ENCODE measurements at regions not wholly inside any gene's neighbourhood (a gene's known extent, or its start where the extent isn't known, plus 50 kb on each side); places are given as distances from the start of the nearest gene placed in this dataset.

DNA sequence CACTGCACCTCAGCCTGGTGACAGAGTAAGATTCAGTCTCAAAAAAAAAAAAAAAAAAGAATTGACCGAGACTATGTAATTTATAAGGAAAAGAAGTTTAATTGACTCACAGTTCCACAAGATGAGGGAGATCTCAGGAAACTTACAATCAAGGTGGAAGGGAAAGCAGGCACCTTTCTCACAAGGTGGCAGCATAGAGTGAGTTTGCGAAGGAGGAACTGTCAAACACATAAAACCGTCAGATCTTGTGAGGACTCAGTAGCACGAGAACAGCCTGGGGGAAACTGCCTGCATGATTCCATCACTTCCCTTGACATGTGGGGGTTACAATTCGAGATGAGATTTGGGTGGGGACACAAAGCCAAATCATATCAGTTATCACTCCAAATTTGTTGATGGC lies 380.9 kb downstream of the EDEM1 start:
- TF ChIP-seq CTCF (IDR thresholded peaks at IDR 0.05), result no peak
- no peak for TF ChIP-seq POLR2A (IDR thresholded peaks at IDR 0.05)
